ENCODE measurements at regions not wholly inside any gene's neighbourhood (a gene's known extent, or its start where the extent isn't known, plus 50 kb on each side); places are given as distances from the start of the nearest gene placed in this dataset.

DNA sequence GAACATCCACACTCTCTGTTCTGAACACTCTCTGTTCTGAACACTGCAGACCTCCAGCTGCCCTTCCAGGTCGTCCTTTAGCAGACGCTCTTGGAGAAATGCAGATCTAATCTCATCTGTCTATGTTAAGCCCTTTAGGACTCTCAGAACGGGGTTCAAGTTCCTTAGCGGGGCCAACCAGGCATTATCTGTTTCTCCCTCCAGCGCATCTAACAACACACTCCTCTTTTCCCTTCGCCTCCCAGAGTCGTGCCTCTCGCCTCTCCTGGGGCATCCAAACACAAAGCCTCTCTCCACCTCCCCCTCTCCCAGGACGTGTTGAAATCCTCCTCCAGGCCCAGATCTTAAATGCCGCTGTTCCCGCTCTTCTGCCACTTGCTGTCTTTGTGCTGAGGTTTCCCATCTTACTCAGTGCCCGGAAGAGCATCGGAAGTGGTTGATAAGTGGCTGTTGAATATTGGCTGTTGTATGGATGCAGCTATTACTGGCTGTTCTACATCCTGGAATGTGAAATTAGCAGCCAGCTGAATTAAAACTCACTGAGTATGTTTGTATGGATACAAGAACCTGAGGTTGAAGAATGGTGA lies 108.4 kb upstream of the GGTLC1 start:
- Mint-ChIP-seq H3K27ac (no peak overlapping the region), H3K27me3 (peaks cover 4% of the 10 kb centered on the region), H3K9me3 (no peaks in the 10 kb centered on the region), H3K4me3 (no peak overlapping the region), H3K36me3 (no peaks in the 10 kb centered on the region), H3K4me1 (peaks cover 6% of the 10 kb centered on the region)
- DNase-seq, result no peak

DNA sequence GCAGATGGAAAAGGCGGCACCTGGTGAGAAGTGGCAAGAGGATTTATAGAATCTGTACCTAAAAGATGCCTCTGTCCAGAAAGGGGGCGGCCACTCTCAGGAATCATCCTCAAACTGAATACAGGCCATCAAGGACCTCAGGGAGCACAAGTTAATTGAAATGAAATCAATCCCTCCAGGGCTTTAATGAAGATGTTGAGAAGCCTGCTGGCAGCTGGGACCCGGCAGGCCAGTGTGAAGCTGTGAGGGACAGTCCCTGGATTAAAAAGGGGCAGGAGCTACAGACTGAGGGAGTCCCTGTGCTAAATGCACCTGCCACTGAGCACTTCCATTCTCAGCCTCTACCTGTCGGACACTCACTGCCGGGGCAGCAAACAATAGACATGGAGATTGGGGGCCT lies 107.7 kb upstream of the GGTLC1 start:
- Mint-ChIP-seq H3K27ac (no peak overlapping the region), H3K4me3 (no peak overlapping the region), H3K4me1 (peaks cover 6% of the 10 kb centered on the region), H3K36me3 (no peaks in the 10 kb centered on the region), H3K9me3 (no peaks in the 10 kb centered on the region), H3K27me3 (peaks cover 4% of the 10 kb centered on the region)
- no peak for DNase-seq

DNA sequence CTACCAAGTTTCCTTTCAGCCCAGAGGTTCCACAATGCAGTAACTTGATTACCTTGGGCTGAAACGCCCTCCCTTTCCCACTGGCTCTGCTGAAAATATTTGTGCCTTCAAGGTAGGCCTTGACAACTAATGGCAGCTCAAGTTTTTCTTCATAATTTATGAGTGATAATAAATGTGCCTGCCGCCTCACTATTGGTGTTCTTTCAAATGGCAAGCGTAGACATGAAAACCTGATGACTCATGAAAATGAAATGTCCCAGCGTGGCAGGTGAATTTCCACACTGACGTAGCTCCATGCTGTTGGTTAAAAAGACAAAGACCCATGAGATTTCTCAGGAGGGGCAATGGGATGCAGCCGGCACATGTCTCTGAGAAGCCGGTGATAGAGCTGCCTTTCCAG lies 107.2 kb upstream of the GGTLC1 start:
- Mint-ChIP-seq H3K27me3 (peaks cover 4% of the 10 kb centered on the region), H3K9me3 (no peaks in the 10 kb centered on the region), H3K4me3 (no peak overlapping the region), H3K27ac (no peak overlapping the region), H3K36me3 (no peaks in the 10 kb centered on the region), H3K4me1 (peaks cover 6% of the 10 kb centered on the region)
- DNase-seq, result no peak

DNA sequence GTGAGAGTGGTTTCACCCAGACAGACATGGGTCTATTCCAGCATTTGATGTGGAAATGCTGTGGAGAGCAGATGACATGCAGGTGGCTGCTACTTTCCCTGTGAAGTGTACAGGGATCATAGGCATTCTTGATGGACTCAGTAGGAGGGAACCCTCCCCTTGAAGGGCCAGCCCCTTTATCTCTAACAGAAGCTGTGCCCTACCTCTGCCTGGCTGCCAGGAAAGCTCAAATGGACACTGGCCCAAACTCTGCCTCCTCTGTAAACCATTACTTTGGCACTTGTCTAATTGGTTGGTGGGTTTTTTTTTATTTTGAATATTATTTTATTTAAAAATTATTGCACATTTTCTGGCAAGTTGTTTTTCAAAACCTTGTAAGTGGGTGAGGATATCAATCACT lies 106.7 kb upstream of the GGTLC1 start:
- H3K27me3 Mint-ChIP-seq, result peaks cover 4% of the 10 kb centered on the region
- no peak overlapping the region for H3K4me3 Mint-ChIP-seq
- no peaks in the 10 kb centered on the region for H3K9me3 Mint-ChIP-seq
- no peaks in the 10 kb centered on the region for H3K36me3 Mint-ChIP-seq
- H3K4me1 Mint-ChIP-seq, result peaks cover 3% of the 10 kb centered on the region
- no peak overlapping the region for H3K27ac Mint-ChIP-seq
- no peak for DNase-seq

DNA sequence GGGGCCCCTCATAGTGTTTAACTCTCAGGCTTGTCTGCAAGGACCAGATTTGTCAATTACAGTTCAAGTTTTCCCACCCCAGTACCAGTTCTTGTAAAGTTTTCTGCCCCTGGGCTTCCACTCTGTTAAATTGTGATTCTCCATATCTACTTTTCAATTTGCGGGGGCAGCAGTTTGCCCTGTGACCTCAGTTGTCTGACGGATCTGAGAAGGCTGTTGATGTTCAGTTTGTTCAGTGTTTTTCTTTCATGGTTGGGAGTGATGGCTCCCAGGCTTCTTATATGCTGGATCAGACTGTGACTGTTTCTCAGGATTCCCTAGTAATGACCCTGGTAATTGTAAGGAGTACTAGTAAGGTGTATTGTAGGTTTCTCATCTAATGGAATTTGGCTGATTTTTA lies 101.0 kb upstream of the GGTLC1 start:
- Mint-ChIP-seq H3K36me3 (no peaks in the 10 kb centered on the region), H3K9me3 (no peaks in the 10 kb centered on the region), H3K4me3 (no peak overlapping the region), H3K4me1 (no peaks in the 10 kb centered on the region), H3K27me3 (no peaks in the 10 kb centered on the region), H3K27ac (no peak overlapping the region)
- no peak for DNase-seq

DNA sequence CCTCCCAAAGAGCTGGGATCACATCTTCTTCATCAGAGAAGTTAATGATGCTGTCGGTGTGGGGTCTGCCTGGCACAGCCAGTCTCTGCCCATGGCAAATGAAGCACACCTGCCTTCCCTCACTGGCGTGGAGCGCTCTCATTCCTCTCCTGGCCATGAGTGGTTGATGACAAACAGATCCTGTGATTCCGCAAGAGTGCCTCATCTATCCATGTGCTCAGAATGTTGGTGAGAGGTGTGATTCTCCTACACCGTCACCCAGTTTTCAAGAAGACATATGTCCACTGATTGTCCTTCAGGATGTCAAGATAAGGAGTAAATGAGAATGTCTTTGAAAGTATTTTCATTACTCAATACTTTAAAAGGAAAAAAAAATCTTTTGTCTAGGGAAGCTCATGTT lies 97.5 kb upstream of the GGTLC1 start:
- Mint-ChIP-seq H3K4me3 (no peak overlapping the region), H3K9me3 (no peaks in the 10 kb centered on the region), H3K27ac (no peak overlapping the region), H3K36me3 (no peaks in the 10 kb centered on the region), H3K4me1 (no peaks in the 10 kb centered on the region), H3K27me3 (no peaks in the 10 kb centered on the region)
- no peak for DNase-seq

DNA sequence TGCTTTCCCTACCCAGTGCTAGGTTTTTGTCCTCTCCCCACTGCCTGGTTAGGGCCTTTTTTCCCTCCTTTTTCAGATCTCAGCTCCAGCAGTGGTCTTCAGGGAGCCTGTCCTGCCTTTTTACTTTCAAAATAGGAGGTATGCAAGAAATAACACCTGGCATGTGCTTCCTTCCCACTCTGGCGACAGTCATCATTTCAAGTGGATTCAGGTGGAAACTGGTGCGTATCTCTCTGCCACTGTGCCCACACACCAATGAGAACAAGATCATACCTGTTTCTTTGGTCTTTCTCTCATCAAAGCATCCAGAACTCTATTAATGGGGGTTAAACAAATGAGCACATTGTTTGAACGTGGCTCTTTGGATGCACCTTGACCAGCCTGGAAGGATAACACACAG lies 95.7 kb upstream of the GGTLC1 start:
- Mint-ChIP-seq H3K27ac (no peak overlapping the region), H3K4me3 (no peak overlapping the region)

DNA sequence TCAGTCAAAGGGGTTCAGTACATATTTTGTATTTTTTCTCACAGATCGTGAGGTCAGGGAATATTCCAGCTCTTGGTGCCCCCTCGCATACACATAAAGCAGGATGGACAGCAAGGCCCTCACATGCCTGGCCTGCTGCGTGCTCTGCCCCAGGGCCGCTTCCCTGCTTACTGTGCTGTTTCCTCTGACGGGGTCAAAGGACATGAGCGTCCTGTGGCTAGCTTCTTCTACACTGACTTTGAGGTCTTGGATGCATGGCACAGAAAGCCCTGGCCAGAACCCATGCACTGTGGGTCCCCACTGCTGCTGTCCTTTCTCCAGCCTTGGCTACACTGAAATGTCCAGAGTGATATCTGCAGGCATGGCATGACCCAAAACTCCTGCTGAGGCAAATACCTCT lies 92.5 kb upstream of the GGTLC1 start:
- no peaks in the 10 kb centered on the region for H3K9me3 Mint-ChIP-seq
- no peaks in the 10 kb centered on the region for H3K27me3 Mint-ChIP-seq
- H3K36me3 Mint-ChIP-seq, result no peaks in the 10 kb centered on the region
- H3K4me3 Mint-ChIP-seq, result no peak overlapping the region
- DNase-seq, result no peak
- H3K27ac Mint-ChIP-seq, result no peak overlapping the region
- H3K4me1 Mint-ChIP-seq, result peaks cover 4% of the 10 kb centered on the region

More for the DNA sequence above, 95.7 kb upstream of the GGTLC1 start:
- Mint-ChIP-seq H3K9me3 (no peaks in the 10 kb centered on the region), H3K4me1 (no peaks in the 10 kb centered on the region), H3K27me3 (no peaks in the 10 kb centered on the region), H3K36me3 (no peaks in the 10 kb centered on the region)
- DNase-seq, result no peak

DNA sequence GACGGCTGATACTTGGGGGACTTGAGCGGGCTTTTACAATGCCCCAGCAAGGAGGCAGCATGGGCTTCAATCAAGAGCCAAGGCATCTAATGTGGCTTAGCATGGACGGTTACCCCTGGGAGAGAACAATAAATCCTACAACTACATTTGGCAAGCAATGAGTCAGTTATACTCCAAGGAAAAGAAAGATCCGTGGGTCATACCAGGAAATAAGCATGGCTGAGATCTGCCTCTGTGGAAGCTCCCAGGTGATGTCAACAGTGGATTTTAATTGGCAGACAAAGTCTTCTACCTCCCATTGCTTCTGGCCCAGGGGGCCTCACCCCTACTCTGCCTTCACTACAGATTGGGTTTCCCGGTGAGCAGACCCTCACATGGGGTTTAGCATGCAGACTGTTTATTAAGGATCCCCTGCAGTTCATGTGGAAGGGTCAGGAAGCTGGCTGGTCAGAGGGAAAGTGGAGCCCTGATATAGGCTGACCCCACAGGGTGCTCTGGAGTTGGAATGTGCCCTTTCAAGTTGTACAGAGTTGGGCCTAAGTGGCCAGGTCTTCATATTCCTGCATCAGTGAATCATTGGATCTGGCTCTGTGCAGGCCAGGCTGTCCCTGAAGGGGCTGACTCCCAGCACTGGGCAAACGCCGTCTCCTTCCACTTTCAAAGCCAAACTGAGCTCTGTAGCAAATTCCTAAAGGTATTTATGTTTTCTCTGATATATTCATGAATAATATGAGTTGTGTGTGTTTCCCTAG lies 91.3 kb upstream of the GGTLC1 start:
- Mint-ChIP-seq H3K9me3 (no peaks in the 10 kb centered on the region), H3K4me3 (no peak overlapping the region), H3K4me1 (peaks cover 6% of the 10 kb centered on the region), H3K36me3 (no peaks in the 10 kb centered on the region), H3K27me3 (no peaks in the 10 kb centered on the region), H3K27ac (no peak overlapping the region)
- no peak for DNase-seq

DNA sequence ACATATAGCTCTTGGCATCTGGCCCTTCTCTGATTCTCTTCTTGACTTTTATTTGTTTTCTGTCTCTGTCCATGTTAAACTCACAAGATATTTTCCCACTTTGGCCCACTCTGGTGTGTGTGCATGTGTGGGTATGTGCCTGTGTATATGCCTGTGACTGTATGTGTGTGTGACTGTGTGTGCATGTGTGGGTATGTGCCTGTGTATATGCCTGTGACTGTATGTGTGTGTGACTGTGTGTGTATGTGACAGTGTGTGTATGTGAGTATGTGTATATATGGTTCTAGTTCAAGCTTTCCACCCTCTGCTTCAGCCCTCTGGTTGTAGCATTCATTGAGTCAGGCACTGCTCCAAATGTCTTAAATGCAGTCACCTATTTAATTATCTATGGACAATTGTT lies 88.6 kb upstream of the GGTLC1 start:
- H3K9me3 Mint-ChIP-seq, result no peaks in the 10 kb centered on the region
- H3K4me1 Mint-ChIP-seq, result peaks cover 6% of the 10 kb centered on the region
- no peak overlapping the region for H3K27ac Mint-ChIP-seq

DNA sequence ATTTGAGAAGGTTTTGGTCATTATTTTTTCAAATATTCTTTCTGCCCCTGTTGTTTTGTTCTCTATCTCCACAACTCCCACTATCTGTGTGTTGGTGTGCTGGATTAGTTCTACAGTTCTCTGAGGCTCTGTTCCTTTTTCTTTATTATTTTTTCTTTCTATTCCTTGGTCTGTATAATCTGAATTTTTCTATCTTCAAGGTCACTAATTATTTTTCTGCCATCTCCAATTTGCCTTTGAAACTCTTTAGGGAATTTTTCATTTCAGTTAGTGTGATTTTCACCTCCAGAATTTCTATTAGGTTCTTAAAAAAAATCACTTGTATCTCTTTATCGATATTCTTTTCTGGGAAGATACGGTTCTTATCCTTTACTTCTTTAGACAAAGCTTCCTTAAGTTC lies 82.1 kb upstream of the GGTLC1 start:
- DNase-seq, result no peak
- peaks cover 2% of the 10 kb centered on the region for H3K36me3 Mint-ChIP-seq
- peaks cover 14% of the 10 kb centered on the region for H3K4me1 Mint-ChIP-seq
- peaks cover 25% of the 10 kb centered on the region for H3K9me3 Mint-ChIP-seq
- H3K27ac Mint-ChIP-seq, result no peak overlapping the region
- no peak overlapping the region for H3K4me3 Mint-ChIP-seq
- no peaks in the 10 kb centered on the region for H3K27me3 Mint-ChIP-seq

More for the DNA sequence above, 88.6 kb upstream of the GGTLC1 start:
- H3K36me3 Mint-ChIP-seq, result no peaks in the 10 kb centered on the region
- H3K27me3 Mint-ChIP-seq, result no peaks in the 10 kb centered on the region
- no peak overlapping the region for H3K4me3 Mint-ChIP-seq
- DNase-seq, result no peak

DNA sequence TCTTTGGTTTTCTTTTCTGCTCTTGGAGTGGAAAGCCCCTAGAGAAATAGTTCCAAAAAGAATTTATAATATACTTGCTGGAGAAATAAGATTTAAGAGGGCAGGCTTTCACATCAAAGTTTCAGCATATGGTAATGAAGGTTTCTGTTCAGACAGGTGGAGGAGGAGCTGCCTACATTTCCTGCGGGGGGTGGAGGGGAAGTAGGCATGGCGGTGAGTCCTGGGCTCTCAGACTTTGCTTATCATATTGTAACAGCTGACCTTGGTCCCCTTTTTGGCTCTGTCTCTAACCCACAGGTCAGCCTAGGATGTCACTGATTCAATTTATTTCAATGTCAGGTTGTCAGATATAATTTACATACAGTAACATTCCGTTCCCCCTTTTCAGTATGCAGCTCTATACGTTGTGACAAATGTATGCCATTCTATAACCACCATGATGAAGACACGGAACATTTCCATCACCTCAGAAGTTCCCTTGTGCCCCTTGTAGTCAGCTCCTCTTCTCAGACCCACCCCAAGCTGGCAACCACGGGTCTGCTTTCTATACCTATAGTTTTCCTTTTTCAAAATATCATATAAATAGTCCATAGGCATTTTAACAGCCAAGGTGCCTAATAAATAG lies 77.6 kb upstream of the GGTLC1 start:
- no peaks in the 10 kb centered on the region for H3K36me3 Mint-ChIP-seq
- no peaks in the 10 kb centered on the region for H3K27me3 Mint-ChIP-seq
- DNase-seq, result no peak
- H3K9me3 Mint-ChIP-seq, result peaks cover 21% of the 10 kb centered on the region
- H3K4me3 Mint-ChIP-seq, result peak overlapping the region; percentile 58
- H3K4me1 Mint-ChIP-seq, result peaks cover 16% of the 10 kb centered on the region
- H3K27ac Mint-ChIP-seq, result peak overlapping the region; percentile 79

DNA sequence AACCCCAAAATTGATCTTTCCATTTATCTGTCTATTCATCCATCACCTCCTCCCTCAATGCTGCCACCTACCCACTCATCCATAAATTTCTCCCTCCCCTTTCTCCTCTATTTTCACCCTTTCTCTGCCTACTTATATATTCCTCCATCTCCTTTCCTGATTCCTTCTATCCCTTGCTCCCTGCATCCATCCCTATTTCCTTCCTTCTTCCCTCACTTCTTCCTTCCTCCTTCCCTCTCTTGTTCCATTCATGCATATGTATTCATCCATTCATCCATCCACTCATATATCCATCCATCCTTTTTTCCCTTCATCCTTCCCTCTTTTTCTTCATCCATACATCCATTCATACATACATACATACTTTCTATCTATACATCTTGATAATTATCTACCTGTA lies 76.3 kb upstream of the GGTLC1 start:
- H3K4me1 Mint-ChIP-seq, result peaks cover 16% of the 10 kb centered on the region
- no peaks in the 10 kb centered on the region for H3K27me3 Mint-ChIP-seq
- H3K9me3 Mint-ChIP-seq, result peaks cover 12% of the 10 kb centered on the region
- no peak for DNase-seq
- H3K4me3 Mint-ChIP-seq, result no peak overlapping the region
- H3K27ac Mint-ChIP-seq, result no peak overlapping the region
- no peaks in the 10 kb centered on the region for H3K36me3 Mint-ChIP-seq

DNA sequence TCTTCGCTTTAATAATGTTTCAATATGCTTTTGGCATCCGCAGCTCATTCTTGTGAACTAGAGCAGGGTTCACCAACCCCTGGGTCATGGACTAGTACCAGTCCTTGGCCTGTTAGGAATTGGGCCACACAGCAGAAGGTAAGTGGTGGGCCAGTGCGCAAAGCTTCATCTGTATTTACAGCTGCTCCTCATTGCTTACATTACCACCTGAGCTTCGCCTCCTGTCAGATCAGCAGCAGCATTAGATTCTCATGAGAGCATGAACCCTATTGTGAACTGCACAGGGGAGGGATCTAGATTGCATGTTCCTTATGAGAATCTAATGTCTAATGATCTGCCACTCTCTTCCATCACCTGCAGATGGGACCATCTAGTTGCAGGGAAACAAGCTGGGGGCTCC lies 75.5 kb upstream of the GGTLC1 start:
- peaks cover 16% of the 10 kb centered on the region for H3K4me1 Mint-ChIP-seq
- H3K36me3 Mint-ChIP-seq, result no peaks in the 10 kb centered on the region
- H3K9me3 Mint-ChIP-seq, result peaks cover 8% of the 10 kb centered on the region
- no peak for DNase-seq
- no peak overlapping the region for H3K27ac Mint-ChIP-seq
- no peaks in the 10 kb centered on the region for H3K27me3 Mint-ChIP-seq
- no peak overlapping the region for H3K4me3 Mint-ChIP-seq

DNA sequence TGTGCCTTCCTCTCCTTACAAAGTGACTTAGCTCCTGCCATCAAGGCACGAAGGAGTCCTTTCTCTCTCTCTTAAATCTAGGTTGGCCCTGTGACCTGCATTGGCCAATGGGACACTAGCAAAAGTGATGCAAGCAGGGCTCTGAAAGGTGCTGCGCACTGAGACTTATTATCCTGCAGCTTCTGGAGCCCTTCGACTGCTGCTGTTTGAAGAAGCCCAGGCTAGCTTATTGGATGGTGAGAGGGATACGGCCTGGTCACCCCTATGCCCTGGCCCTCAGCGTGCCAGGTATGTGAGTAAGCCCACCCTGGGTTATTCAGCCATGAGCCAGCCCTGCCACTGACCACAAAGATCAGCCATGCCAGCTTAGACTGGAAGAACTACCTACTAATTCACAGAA lies 74.5 kb upstream of the GGTLC1 start:
- Mint-ChIP-seq H3K36me3 (no peaks in the 10 kb centered on the region), H3K4me3 (no peak overlapping the region), H3K27ac (no peak overlapping the region), H3K9me3 (peaks cover 5% of the 10 kb centered on the region), H3K27me3 (no peaks in the 10 kb centered on the region), H3K4me1 (peaks cover 14% of the 10 kb centered on the region)
- no peak for DNase-seq
